ENCODE measurements at regions not wholly inside any gene's neighbourhood (a gene's known extent, or its start where the extent isn't known, plus 50 kb on each side); places are given as distances from the start of the nearest gene placed in this dataset.
"Not testable (repeated sequence)": the region's sequence is repeated elsewhere in the genome, so short reads cannot be mapped to it uniquely, and the experiment has no call there.

DNA sequence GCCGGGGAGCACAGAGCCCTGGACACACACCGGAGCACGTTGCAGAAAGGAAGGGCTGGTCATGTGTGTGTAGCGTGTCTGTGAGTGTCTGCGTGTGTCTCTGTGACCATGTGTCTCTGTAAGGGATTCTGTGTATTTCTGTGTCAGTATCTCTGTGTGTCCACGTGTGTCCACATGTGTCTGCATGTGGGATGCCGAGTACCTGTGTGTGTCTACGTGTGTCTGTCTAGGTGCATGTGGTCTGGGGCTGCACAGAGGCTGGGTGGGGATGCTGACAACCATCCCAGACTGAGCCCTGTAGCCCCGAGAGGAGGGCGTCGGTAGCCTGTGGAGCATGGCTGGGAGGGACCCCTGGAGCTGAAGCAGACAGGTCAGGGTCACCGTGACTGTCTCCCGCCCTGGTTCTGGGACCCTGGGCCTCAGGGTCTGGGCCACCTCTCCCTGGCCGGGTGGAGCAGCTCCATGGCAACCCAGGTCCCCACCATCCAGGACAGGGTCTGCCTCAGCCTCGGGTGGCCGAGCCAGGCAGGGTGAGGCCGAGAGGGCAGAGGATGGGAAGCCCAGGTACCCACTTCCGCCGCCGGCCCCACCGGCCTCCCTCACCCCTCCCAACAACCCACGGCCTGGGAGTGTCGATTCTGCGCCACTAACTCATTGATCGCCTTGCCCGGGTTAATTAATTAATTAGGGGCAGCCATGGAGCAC, 122.7 kb downstream of the FAM53A start:
- no peak for DNase-seq (ENCODE audit: low read depth, low spot score)

DNA sequence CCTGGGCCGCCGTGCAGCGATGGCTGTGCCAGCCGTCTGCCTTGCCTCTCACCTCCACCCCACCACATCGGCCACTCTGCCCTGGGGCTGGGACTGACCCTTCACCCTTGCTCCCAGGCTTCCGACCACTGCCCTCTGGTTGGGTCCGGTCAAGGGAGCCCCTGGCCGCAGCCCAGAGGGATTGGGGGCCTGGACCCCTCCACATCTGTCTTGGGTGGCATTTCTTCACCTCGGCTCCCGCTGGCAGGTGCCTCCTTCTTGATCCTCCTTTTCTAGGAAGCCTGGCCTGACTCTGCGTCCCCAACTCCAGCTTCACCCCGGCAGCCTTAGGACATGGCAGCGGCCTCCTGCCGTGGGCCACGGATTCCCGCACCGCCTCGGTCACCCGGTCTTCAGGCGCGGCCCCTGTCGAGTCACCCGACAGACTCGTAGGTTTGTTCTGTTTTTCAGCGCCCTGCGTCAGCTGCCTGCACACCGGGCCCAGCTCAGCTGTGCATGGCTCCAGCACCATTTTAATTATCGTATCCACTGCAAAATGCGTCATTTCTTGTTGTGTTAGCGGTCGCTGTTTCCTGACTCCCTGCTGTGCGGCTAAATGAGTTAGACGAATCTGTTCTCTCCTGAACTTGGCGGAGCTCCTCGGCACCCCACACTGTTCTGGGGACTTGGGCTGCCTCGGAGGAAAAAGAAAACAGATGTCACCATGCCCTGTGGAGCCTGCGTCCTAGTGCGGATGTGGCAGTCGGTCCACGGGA, 124.0 kb downstream of the FAM53A start:
- DNase-seq (ENCODE audit: low read depth, low spot score): no peak

DNA sequence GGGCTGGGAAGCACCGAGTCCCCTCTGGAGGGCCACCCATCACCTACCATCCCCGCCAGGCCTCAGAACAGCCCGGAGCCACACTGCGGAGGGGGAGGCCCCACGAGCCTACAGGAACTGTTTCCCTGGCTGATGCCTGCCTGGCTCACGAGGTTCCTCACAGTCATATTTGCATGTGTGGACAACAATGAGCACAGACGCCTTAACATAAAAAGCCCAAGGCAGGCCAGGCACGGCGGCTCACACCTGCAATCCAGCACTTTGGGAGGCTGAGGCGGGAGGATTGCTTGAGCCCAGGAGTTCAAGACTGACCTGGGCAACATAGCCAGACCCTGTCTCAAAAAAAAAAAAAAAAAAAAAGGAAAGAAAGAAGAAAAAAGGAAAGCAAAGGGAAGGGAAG, 125.9 kb downstream of the FAM53A start:
- no peak for DNase-seq (ENCODE audit: low read depth, low spot score)

DNA sequence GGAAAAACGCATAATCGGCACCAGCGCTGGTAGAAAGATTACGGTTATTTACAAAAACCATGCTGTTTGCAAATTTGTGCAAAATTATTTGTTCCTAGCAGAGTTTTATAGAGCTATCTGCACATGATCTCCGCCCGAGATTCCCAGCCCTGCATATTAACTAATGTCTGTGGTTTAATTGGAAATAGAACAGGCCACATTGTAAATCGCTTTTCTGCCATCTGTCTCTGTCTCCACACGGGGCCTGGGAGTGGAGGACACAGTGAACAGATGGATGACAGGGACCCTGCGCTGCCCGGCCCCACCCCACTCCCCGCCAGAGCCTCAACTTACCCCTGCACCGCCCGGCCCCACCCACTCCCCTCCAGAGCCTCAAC, 126.9 kb downstream of the FAM53A start:
- DNase-seq (ENCODE audit: low read depth, low spot score): no peak

DNA sequence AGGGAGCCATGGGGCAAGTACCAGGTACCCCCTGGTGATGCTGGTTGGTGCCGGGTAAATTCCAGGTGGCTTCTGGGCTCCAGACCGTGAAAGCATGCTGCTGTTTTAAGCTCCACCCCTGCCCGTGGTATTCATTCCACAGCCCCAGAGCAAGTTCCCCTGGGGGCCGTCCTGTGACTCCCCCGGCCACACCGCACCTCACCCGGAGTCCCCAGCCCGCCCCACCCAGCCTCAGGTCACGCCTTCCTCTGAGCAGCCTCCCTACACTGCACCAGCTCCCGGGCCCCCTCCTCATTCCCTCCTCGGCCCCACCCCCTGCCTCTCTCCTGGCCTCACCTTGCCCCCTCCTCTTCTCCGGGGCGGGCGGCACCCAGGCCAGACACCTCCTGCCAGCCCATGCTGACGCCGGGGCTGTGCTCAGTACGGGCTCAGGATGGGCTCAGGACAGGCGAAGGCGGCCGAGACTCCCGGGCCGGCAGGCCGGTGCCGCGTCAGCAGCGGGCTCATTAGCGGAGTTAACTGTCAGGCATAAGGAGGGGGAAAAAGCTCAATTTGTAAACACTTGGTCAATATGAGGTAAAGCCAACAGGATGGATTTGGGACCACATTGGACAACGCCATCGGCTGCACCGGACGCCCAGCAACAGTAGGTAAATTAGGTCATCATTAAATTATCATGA, 127.4 kb downstream of the FAM53A start:
- DNase-seq (ENCODE audit: low read depth, low spot score): no peak

DNA sequence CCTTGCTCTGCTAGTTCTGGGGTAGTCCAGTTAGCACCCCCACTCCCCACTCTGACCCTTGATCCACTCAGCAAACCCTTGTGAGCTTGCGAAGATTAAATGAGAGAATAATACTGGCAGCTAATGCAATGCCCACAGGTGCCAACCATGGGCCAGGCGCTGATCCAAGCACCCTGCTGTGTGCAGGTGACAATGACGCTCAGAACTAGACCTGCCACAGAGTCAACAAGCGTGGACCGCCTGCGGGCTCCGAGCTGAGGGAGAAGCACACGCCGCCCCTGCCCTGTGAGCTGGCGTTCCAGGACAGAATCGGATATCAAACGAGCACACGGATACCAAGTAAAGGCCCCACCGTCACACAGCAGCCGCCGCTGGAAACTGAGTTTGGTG, 129.2 kb downstream of the FAM53A start:
- DNase-seq (ENCODE audit: low read depth, low spot score): no peak

DNA sequence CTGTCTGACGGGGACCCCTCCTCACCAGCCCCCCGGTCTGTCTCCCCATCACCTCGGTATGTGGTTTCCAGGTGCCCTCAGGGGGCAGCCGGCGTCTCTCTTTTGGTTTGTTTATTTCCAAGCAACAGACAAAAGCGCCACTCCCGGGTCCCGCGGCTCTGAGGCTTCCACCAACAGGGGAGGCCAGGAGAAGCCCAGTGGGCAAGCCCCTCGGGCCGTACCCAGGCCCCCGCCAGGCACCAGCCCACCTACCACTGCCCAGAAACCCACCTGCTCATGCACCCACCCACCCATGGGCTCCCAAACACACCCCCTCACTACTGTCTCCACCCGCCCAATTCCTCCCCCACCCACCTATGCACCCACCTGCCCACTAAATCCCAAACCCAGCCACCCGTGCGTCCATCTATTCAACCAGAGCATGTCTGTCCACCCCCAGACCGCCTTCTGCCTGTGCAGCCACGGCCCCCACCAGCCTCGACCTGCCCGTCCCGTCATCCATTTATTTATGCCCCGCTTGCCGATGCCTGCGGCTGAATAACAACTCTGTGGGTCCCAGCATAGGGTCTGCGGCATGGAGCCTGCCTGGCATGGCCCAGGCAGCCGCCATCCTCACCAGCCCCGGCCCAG, 129.8 kb downstream of the FAM53A start:
- DNase-seq (ENCODE audit: low read depth, low spot score): no peak

DNA sequence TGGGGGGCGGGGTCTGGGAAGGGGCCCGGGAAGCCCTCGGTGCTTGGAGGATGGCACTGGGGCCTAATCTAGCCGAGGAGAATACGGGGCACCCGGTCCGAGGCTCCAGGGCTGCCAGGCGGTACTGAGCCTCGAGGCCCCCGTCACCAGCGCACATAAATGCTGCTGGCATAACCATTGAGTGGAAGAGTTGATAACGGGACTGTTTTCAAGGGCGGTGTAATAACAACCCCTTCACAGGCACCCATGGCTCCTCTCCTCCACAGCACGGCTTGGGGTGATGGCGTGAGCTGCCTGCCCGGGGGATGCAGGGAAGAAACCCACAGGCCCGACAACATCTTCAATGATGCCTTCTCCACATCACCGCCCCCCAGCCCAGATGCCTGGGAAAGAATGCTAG, 130.7 kb downstream of the FAM53A start:
- DNase-seq (ENCODE audit: low read depth, low spot score): no peak

DNA sequence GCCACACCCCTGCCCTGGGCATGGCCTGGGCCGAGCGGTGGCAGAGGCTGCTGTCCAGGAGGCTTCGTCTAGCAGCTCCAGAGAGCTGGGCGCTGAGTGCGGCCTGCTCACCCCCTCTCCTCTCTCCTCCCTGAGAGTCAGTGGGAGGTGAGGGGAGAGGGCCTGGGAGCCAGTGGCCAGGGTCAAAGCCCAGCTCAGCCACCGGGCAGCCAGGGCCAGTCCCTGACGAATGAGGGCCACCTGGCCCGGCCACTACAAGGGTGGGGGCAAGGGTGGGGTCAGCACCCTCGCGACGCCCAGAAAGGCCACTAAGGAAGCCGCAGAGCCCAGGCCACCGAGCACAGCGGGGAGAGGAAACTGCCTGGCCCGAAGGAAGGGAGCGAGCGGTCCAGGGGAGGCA, 131.7 kb downstream of the FAM53A start:
- no peak for DNase-seq (ENCODE audit: low read depth, low spot score)

DNA sequence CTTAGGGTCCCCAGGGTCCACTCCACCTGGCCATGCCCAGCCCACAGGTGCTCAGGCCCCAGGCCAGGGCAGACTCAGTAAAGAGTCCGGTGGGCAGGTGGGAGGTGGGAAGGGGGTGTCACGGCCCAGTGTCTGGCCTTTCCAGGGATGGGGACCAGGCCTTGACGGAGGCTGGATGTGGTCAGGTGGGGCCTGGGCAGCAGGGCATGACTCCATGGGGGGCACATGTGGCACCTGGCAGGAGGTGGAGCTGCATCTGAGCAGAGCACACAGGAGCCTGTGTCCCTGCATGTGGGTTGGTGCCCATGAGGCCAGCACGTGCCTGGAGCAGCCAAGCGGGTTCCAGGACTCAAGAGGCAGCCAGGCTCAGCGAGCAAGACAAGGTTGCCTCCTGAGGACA, 132.9 kb downstream of the FAM53A start:
- no peak for DNase-seq (ENCODE audit: low read depth, low spot score)

DNA sequence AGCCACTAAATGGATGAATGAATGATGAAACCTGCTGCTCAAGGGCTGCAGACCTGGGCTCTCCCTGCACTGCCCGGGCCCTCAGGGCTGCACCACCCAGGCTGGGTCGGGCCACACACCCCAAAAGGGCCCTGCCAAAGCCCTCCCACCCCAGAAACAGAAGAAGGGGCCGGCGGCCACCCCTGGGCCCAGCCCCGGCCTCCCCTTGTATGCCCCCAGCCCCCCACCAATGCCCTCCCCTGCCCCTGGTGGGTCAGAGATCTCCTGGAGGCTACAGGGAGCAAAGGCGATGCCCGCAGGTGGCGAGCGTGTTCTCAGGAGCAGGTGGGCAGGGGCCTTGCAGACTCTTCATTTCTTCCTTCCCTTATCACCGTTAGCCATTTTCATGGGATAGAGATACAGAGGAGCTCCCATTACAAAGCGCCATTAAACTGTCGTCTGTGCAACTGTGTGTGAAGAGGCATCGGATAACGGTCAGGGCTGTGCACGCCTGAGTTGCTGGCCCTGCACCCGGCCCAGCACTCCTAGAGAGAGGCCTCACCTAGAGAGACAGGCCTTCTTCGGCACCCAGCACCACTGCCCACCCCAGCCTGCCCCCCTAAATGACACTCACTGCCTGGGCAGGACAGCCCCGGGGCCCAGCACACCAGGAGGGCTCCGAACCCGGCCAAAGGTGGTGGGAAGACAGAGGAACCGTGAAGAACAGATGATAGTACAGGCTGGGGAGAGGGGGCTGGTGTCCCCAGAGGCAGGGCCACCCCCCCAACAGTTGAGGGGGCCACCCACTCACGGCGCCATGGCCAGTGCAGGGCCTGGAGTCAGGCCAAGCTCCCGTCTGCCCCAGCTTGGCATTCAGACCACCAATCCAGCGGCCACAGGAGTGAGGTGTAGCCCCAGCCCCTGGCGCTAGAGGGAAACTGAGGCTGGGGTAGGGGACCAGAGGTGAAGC, 133.7 kb downstream of the FAM53A start:
- DNase-seq (ENCODE audit: low read depth, low spot score): no peak

DNA sequence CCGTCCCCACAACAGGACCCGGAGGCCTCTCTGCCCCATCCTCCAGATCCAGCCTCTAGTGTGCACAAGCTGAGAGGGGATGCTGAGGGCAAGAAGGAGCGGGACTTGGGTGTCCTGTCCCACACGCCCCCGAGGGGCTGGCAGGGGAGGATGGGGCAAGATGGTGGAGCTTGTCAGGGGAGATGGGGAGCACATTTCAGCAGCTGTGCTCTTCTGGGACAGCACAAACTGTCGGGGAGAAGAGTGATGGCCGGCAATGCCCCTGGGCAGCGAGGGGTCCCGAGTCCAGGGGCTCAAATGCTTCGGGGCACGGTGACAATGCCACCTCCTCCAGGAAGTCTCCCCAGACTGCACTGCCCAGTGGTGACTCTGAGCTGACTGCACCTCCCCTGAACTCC, 134.5 kb downstream of the FAM53A start:
- DNase-seq (ENCODE audit: low read depth, low spot score): no peak

DNA sequence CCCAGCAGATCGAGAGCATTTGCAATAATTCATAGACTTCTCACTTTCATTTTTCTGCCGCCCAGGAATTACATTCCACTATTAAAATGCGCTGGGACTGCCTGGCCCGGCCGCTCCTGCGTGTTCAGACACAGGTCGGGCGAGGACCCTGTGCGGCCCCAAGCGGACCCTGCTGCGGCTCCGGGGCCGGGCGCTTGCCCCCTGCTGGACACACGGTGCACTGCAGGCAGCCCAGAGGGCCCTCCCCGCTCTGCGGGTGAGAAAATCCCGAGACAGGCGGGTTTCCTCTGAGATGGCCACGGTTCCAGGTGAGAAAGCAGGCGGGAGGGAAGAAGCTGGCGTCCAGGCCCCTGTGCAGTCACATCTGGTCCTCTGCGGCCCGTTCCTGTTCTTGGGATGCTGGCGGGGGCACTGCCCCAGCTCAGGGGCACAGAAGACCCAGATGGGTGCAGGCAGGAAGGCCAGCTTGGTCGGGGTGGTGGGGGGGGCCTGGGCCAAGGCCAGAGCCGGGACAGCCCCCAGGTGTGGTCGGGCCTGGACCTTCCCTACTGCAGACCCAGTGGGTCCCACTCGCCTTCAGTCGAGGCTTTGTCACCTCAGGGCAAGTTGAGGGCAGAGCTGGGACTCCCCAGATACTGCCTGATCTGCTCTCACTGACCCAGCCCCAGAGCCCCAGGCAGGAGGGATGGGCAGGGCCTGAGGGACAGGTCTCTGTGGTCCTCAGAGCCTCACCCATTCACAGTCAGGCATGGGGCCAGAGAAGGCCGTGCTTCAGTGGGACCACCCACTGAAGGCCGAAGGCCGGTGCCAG, 135.1 kb downstream of the FAM53A start:
- peak; percentile 15 for DNase-seq (ENCODE audit: low read depth, low spot score)

DNA sequence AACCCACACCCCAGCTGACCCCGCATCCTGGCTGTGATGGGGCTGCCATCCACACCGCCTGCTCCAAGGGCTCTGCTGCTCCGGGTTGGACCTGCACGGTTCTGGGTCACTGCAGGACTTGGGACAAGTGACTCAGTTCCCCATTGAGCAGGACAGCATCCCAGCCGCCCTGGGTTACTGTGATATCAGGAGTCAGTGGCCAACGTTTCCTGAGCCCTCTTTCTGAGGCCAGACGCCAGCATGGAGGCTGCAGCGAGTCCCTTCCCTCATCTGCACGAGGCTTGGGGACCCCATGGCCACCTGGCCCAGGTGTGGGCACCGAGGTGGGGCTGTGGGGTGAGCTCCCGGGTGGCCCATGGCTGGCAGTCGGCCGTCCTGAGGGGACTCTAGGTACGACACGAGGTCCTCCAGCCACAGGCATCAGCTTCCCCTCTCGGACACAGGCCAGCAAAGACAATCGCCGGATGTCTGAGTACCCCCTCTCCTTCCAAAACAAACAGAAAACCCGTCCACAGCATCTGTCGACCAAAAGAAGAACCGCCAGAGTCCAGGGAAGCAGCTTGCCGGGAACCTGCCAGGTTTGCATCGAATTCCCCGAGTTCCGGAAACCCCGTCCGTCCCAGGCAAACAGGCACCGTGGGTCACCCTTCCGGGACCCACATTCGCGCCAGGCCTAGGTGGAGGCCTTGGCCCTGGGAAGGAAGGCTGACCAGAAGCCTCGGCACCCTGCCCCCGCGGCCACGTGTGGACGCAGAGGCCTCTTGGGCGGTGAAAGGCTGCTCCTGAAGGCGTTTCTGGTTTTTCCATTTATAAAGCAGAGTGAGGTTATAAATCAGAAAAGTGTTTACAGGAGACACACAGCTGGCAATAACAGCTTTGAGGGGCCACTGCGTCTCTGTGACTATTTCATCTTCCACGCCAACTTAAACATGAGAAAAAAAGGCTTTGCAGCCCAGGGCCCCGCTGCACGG, 136.0 kb downstream of the FAM53A start:
- no peak for DNase-seq (ENCODE audit: low read depth, low spot score)

DNA sequence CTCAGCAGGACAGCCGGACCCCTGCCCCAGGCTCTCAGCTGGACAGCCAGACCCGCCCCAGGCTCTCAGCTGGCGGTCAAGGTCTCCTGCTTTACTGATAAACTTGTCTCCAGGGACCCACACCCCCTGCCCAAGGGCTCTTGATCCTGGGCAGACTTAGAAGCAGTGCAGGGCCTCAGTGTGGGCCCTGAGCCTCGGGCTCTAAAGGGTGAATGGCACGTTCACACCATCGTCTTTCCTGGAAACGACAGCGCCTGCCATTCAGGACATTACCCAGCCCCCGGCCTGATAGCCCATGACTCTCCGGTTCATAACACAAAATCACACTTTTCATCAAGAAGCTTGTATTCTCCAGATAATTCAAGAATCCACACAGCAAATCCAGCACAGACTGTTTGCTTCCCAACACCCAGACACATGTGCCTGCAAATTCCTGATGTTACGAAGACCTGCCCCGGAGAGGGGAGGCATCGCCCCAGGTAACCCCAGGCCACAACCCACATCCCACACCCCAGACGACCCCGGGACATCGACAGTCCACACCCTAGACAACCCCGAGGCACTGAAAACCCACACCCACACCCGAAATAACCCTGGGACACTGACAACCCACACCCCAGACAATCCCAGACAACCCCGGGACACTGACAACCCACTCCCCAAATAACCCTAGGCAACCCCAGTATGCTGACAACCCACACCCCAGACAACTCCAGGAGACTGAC, 136.8 kb downstream of the FAM53A start:
- DNase-seq (ENCODE audit: low read depth, low spot score): no peak

DNA sequence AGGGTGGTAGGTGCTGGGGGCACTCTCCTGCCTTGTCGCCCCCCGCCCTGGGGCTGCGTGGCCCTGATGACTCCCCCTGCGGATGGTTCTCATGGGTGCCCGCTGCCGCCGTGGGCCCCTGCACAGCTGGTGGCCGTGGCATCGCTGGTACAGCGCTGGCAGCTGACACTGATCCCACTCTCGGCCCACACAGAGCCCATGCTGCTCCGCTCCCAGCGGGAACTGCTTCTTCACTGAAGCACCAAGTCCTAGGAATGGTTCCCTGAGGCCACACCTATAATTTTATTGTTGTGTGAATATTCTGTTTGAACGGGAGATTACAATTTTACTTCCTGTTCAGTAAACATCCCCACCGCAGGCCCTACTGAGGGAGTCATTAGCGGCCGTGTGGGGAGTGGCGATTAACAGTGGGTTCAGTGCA, 138.6 kb upstream of the NKX1-1 start:
- DNase-seq (ENCODE audit: low read depth, low spot score): no peak

DNA sequence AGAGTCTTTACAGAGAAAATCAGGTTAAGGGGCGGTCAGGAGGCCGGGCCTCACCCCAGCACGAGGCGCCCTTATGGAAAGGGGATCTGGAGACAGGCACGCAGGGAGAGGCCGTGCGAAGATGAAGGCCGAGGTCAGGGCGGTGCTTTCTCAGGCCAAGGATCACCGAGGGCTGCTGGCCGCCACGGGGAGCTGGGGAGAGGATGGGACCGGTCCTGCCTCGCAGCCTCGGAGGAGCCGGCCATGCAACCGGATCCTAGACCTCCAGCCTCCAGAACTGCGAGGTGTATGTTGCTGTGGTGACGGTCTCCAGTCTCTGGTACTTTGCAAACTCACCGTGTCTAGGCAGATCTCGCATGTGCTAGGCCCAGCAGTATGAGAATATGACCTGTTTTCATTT, 138.2 kb upstream of the NKX1-1 start:
- DNase-seq (ENCODE audit: low read depth, low spot score): not testable (repeated sequence)

DNA sequence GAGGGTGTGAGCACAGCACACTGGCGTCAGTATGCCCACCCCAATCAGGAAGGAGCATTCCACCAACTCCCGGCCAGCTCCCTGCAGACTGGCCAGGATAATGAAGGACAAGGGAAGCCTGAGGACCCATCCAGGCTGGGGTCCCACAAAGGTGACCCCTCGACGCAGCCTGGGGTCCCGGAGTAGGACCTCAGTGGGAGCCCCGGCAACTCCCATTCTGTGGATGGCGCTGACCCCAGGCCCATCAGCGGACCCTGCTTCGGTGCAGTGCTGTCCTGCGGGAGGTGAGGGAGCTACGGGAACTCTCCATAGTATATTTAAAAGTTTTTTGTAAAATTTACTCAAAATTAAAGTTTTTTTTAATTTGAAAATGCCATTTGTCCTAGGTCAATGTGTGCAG, 137.7 kb upstream of the NKX1-1 start:
- no peak for DNase-seq (ENCODE audit: low read depth, low spot score)

DNA sequence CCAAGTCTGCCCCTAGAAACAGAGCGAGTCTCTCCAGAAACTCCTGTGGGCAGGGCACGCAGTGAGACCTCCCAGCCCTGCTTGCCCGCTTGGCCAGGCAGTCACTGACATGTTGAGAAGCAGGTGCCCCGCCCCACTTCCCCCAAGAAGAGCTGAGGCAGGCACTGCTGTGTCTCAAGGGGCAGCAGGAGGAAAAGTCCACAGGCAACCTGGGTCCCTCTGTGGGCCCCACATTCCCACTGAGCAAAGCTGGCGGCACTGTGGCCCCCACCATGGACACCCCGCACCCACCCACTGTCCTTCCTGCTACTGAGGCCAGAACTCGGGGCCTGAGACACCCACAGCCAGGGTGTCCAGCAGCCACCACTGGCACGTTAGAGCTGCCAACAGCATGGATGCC, 137.3 kb upstream of the NKX1-1 start:
- DNase-seq (ENCODE audit: low read depth, low spot score): no peak

Data from activated naive CD8-positive, alpha-beta T cell treated with anti-CD3 and anti-CD28 coated beads, Interleukin-2, amount 50 U/mL, for 16 hours (primary cell).